ENCODE measurements at regions not wholly inside any gene's neighbourhood (a gene's known extent, or its start where the extent isn't known, plus 50 kb on each side); places are given as distances from the start of the nearest gene placed in this dataset.

GRCh38 chr20:10924644-10925201, 250.9 kb upstream of the JAG1 start:
- no peaks in the 10 kb centered on the region for H3K27me3 ChIP-seq (ENCODE audit: control insufficient read depth in 2 of 2, insufficient read depth in 2 of 2, low read length in 2 of 2)
- H3K9me3 ChIP-seq (ENCODE audit: control insufficient read depth in 2 of 2, low read length in 2 of 2), result no peaks in the 10 kb centered on the region
- H3K4me3 ChIP-seq (ENCODE audit: low read length in 2 of 2), result no peak overlapping the region
- H3K27ac ChIP-seq (ENCODE audit: low read depth in 2 of 2, low read length in 2 of 2), result peak overlapping the region in 1 of 2 donors; percentile 32
- H3K9ac ChIP-seq (ENCODE audit: low read depth in 1 of 2, low read length in 2 of 2), result no peak overlapping the region
- H3K36me3 ChIP-seq (ENCODE audit: control insufficient read depth in 2 of 2, insufficient read depth in 2 of 2, low read length in 2 of 2), result no peaks in the 10 kb centered on the region
- H3K4me1 ChIP-seq (ENCODE audit: control insufficient read depth in 2 of 2, insufficient read depth in 2 of 2, low read length in 2 of 2), result no peaks in the 10 kb centered on the region

DNA sequence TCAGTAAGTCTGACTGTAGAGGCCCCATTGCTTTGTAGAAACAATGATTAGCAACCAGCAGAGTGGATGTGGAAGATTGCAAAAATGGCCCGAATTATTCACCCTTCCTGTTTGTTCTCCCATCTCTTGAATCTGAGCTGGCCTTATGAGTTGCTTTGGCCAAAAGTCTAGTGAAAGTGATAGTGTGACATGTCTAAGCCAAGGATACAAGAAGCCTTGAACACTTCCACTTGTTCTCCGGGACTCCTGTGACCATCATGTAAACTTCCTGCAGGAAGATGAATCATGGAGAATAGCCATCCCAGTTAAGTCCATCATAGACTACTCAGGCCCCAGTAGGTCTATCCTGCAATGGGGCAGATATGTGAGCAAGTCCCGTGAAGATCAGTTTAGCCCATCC, 252.0 kb upstream of the JAG1 start:
- H3K27me3 ChIP-seq (ENCODE audit: control insufficient read depth in 2 of 2, insufficient read depth in 2 of 2, low read length in 2 of 2), result no peaks in the 10 kb centered on the region
- no peak overlapping the region for H3K4me3 ChIP-seq (ENCODE audit: low read length in 2 of 2)
- no peak overlapping the region for H3K9ac ChIP-seq (ENCODE audit: low read depth in 1 of 2, low read length in 2 of 2)
- H3K27ac ChIP-seq (ENCODE audit: low read depth in 2 of 2, low read length in 2 of 2), result no peak overlapping the region
- H3K4me1 ChIP-seq (ENCODE audit: control insufficient read depth in 2 of 2, insufficient read depth in 2 of 2, low read length in 2 of 2), result no peaks in the 10 kb centered on the region
- H3K9me3 ChIP-seq (ENCODE audit: control insufficient read depth in 2 of 2, low read length in 2 of 2), result no peaks in the 10 kb centered on the region
- no peaks in the 10 kb centered on the region for H3K36me3 ChIP-seq (ENCODE audit: control insufficient read depth in 2 of 2, insufficient read depth in 2 of 2, low read length in 2 of 2)

- Histone ChIP-seq H3K4me3 (ENCODE audit: low read length in 2 of 2) (no peak overlapping the region), H3K4me1 (ENCODE audit: control insufficient read depth in 2 of 2, insufficient read depth in 2 of 2, low read length in 2 of 2) (no peaks in the 10 kb centered on the region), H3K9ac (ENCODE audit: low read depth in 1 of 2, low read length in 2 of 2) (no peak overlapping the region), H3K9me3 (ENCODE audit: control insufficient read depth in 2 of 2, low read length in 2 of 2) (no peaks in the 10 kb centered on the region), H3K27me3 (ENCODE audit: control insufficient read depth in 2 of 2, insufficient read depth in 2 of 2, low read length in 2 of 2) (no peaks in the 10 kb centered on the region), H3K27ac (ENCODE audit: low read depth in 2 of 2, low read length in 2 of 2) (no peak overlapping the region), H3K36me3 (ENCODE audit: control insufficient read depth in 2 of 2, insufficient read depth in 2 of 2, low read length in 2 of 2) (no peaks in the 10 kb centered on the region)
These were observed 253.3 kb upstream of the JAG1 start for GRCh38 chr20:10927011-10927583.

GRCh38 chr20:10927936-10928840, 254.4 kb upstream of the JAG1 start:
- Histone ChIP-seq H3K27ac (ENCODE audit: low read depth in 2 of 2, low read length in 2 of 2) (no peak overlapping the region), H3K4me3 (ENCODE audit: low read length in 2 of 2) (no peak overlapping the region), H3K27me3 (ENCODE audit: control insufficient read depth in 2 of 2, insufficient read depth in 2 of 2, low read length in 2 of 2) (no peaks in the 10 kb centered on the region)

DNA sequence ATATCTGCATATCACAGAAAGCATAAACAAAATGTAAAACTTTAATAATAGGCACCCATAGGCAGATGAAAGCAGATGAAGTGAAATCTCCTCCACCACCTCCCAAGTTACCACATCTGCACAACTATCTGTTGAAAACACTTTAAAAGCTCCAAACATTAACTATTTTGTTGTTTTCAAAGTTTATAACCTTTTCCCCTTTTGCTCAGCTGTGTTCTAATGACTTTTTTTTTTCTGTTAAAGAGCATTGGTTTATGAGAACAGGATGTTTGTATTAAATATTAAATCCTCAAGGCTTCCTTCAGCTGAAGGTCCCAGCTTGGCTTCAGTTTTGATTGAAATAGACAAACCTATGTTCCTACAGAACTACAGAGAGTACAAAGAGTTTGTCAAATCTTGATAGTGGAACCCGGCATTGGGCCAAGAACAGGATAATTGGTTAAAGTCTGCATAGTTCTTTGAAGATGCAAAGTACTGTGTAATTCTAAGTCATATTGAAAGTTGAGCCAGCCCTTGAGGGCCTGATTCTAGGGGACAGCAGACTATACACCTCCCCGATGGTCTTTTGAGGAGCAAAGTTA, 255.1 kb upstream of the JAG1 start:
- Histone ChIP-seq H3K4me3 (ENCODE audit: low read length in 2 of 2) (no peak overlapping the region), H3K36me3 (ENCODE audit: control insufficient read depth in 2 of 2, insufficient read depth in 2 of 2, low read length in 2 of 2) (no peaks in the 10 kb centered on the region), H3K9me3 (ENCODE audit: control insufficient read depth in 2 of 2, low read length in 2 of 2) (no peaks in the 10 kb centered on the region), H3K27ac (ENCODE audit: low read depth in 2 of 2, low read length in 2 of 2) (no peak overlapping the region), H3K9ac (ENCODE audit: low read depth in 1 of 2, low read length in 2 of 2) (no peak overlapping the region), H3K27me3 (ENCODE audit: control insufficient read depth in 2 of 2, insufficient read depth in 2 of 2, low read length in 2 of 2) (no peaks in the 10 kb centered on the region), H3K4me1 (ENCODE audit: control insufficient read depth in 2 of 2, insufficient read depth in 2 of 2, low read length in 2 of 2) (no peaks in the 10 kb centered on the region)

More at GRCh38 chr20:10927936-10928840, 254.4 kb upstream of the JAG1 start:
- no peaks in the 10 kb centered on the region for H3K4me1 ChIP-seq (ENCODE audit: control insufficient read depth in 2 of 2, insufficient read depth in 2 of 2, low read length in 2 of 2)
- H3K9ac ChIP-seq (ENCODE audit: low read depth in 1 of 2, low read length in 2 of 2), result no peak overlapping the region
- no peaks in the 10 kb centered on the region for H3K9me3 ChIP-seq (ENCODE audit: control insufficient read depth in 2 of 2, low read length in 2 of 2)
- no peaks in the 10 kb centered on the region for H3K36me3 ChIP-seq (ENCODE audit: control insufficient read depth in 2 of 2, insufficient read depth in 2 of 2, low read length in 2 of 2)

GRCh38 chr20:10935658-10936402, 262.0 kb upstream of the JAG1 start:
- no peak overlapping the region for H3K9ac ChIP-seq (ENCODE audit: low read depth in 1 of 2, low read length in 2 of 2)
- H3K36me3 ChIP-seq (ENCODE audit: control insufficient read depth in 2 of 2, insufficient read depth in 2 of 2, low read length in 2 of 2), result no peaks in the 10 kb centered on the region
- H3K4me1 ChIP-seq (ENCODE audit: control insufficient read depth in 2 of 2, insufficient read depth in 2 of 2, low read length in 2 of 2), result no peaks in the 10 kb centered on the region
- H3K9me3 ChIP-seq (ENCODE audit: control insufficient read depth in 2 of 2, low read length in 2 of 2), result no peaks in the 10 kb centered on the region
- H3K27ac ChIP-seq (ENCODE audit: low read depth in 2 of 2, low read length in 2 of 2), result no peak overlapping the region
- no peak overlapping the region for H3K4me3 ChIP-seq (ENCODE audit: low read length in 2 of 2)
- no peaks in the 10 kb centered on the region for H3K27me3 ChIP-seq (ENCODE audit: control insufficient read depth in 2 of 2, insufficient read depth in 2 of 2, low read length in 2 of 2)

- no peaks in the 10 kb centered on the region for H3K36me3 ChIP-seq (ENCODE audit: control insufficient read depth in 2 of 2, insufficient read depth in 2 of 2, low read length in 2 of 2)
These were observed 263.0 kb upstream of the JAG1 start for GRCh38 chr20:10936786-10937185.

GRCh38 chr20:10939331-10939941, 265.6 kb upstream of the JAG1 start:
- H3K4me1 ChIP-seq (ENCODE audit: control insufficient read depth in 2 of 2, insufficient read depth in 2 of 2, low read length in 2 of 2), result no peaks in the 10 kb centered on the region
- H3K27me3 ChIP-seq (ENCODE audit: control insufficient read depth in 2 of 2, insufficient read depth in 2 of 2, low read length in 2 of 2), result no peaks in the 10 kb centered on the region
- no peaks in the 10 kb centered on the region for H3K36me3 ChIP-seq (ENCODE audit: control insufficient read depth in 2 of 2, insufficient read depth in 2 of 2, low read length in 2 of 2)
- H3K9ac ChIP-seq (ENCODE audit: low read depth in 1 of 2, low read length in 2 of 2), result no peak overlapping the region
- no peaks in the 10 kb centered on the region for H3K9me3 ChIP-seq (ENCODE audit: control insufficient read depth in 2 of 2, low read length in 2 of 2)
- no peak overlapping the region for H3K27ac ChIP-seq (ENCODE audit: low read depth in 2 of 2, low read length in 2 of 2)
- H3K4me3 ChIP-seq (ENCODE audit: low read length in 2 of 2), result no peak overlapping the region

More at GRCh38 chr20:10936786-10937185, 263.0 kb upstream of the JAG1 start:
- no peaks in the 10 kb centered on the region for H3K9me3 ChIP-seq (ENCODE audit: control insufficient read depth in 2 of 2, low read length in 2 of 2)
- no peaks in the 10 kb centered on the region for H3K4me1 ChIP-seq (ENCODE audit: control insufficient read depth in 2 of 2, insufficient read depth in 2 of 2, low read length in 2 of 2)
- H3K27ac ChIP-seq (ENCODE audit: low read depth in 2 of 2, low read length in 2 of 2), result no peak overlapping the region
- no peak overlapping the region for H3K4me3 ChIP-seq (ENCODE audit: low read length in 2 of 2)
- H3K9ac ChIP-seq (ENCODE audit: low read depth in 1 of 2, low read length in 2 of 2), result no peak overlapping the region
- no peaks in the 10 kb centered on the region for H3K27me3 ChIP-seq (ENCODE audit: control insufficient read depth in 2 of 2, insufficient read depth in 2 of 2, low read length in 2 of 2)

- no peaks in the 10 kb centered on the region for H3K4me1 ChIP-seq (ENCODE audit: control insufficient read depth in 2 of 2, insufficient read depth in 2 of 2, low read length in 2 of 2)
These were observed 267.1 kb upstream of the JAG1 start for GRCh38 chr20:10940941-10941340.

More at GRCh38 chr20:10940941-10941340, 267.1 kb upstream of the JAG1 start:
- H3K9ac ChIP-seq (ENCODE audit: low read depth in 1 of 2, low read length in 2 of 2), result no peak overlapping the region
- H3K4me3 ChIP-seq (ENCODE audit: low read length in 2 of 2), result no peak overlapping the region
- H3K27me3 ChIP-seq (ENCODE audit: control insufficient read depth in 2 of 2, insufficient read depth in 2 of 2, low read length in 2 of 2), result no peaks in the 10 kb centered on the region
- no peak overlapping the region for H3K27ac ChIP-seq (ENCODE audit: low read depth in 2 of 2, low read length in 2 of 2)
- H3K9me3 ChIP-seq (ENCODE audit: control insufficient read depth in 2 of 2, low read length in 2 of 2), result no peaks in the 10 kb centered on the region
- no peaks in the 10 kb centered on the region for H3K36me3 ChIP-seq (ENCODE audit: control insufficient read depth in 2 of 2, insufficient read depth in 2 of 2, low read length in 2 of 2)
